ENCODE measurements at regions not wholly inside any gene's neighbourhood (a gene's known extent, or its start where the extent isn't known, plus 50 kb on each side); places are given as distances from the start of the nearest gene placed in this dataset.

GRCh38 chr1:87885278-87886025 lies 556.8 kb downstream of the LMO4 start:
- TF ChIP-seq CTCF (IDR thresholded peaks at IDR 0.05) = no peak

GRCh38 chr1:87887100-87887499 lies 558.4 kb downstream of the LMO4 start:
- TF ChIP-seq CTCF (IDR thresholded peaks at IDR 0.05) = no peak

- TF ChIP-seq CTCF (IDR thresholded peaks at IDR 0.05) = no peak
Observed at GRCh38 chr1:87888446-87888845, 559.8 kb downstream of the LMO4 start.

GRCh38 chr1:87894062-87894461 lies 565.4 kb downstream of the LMO4 start:
- no peak for TF ChIP-seq CTCF (IDR thresholded peaks at IDR 0.05)

- TF ChIP-seq CTCF (IDR thresholded peaks at IDR 0.05) = no peak
Observed at GRCh38 chr1:87897481-87897880, 568.8 kb downstream of the LMO4 start.

- TF ChIP-seq CTCF (IDR thresholded peaks at IDR 0.05) = no peak
Observed at GRCh38 chr1:87898431-87898830, 569.8 kb downstream of the LMO4 start.

- TF ChIP-seq CTCF (IDR thresholded peaks at IDR 0.05) = no peak
Observed at GRCh38 chr1:87899017-87899416, 570.3 kb downstream of the LMO4 start.

GRCh38 chr1:87899746-87900145 lies 571.1 kb downstream of the LMO4 start:
- TF ChIP-seq CTCF (IDR thresholded peaks at IDR 0.05) = no peak
